ENCODE measurements at regions not wholly inside any gene's neighbourhood (a gene's known extent, or its start where the extent isn't known, plus 50 kb on each side); places are given as distances from the start of the nearest gene placed in this dataset.

DNA sequence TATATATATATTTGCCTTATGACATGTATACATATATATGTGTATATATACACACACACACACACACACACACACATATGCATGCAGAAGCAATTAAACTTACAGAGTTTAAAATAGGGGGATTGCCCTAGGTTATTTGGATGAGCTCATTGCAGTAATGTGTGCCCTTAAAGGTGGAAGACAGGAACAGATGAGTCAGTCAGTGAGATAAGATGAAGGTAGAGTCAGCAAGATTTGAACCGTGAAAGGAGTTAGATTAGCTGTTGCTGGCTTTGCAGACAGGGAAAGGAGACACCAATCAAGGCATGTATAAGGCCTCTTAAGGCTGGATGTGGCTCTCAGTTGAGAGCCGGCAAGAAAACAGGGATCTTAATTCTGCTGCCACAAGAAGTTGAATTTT lies 902.4 kb upstream of the RAG2 start:
- no peak overlapping the region for H3K4me3 ChIP-seq (ENCODE audit: low read depth, low read length)
- TF ChIP-seq, protein P1, sequence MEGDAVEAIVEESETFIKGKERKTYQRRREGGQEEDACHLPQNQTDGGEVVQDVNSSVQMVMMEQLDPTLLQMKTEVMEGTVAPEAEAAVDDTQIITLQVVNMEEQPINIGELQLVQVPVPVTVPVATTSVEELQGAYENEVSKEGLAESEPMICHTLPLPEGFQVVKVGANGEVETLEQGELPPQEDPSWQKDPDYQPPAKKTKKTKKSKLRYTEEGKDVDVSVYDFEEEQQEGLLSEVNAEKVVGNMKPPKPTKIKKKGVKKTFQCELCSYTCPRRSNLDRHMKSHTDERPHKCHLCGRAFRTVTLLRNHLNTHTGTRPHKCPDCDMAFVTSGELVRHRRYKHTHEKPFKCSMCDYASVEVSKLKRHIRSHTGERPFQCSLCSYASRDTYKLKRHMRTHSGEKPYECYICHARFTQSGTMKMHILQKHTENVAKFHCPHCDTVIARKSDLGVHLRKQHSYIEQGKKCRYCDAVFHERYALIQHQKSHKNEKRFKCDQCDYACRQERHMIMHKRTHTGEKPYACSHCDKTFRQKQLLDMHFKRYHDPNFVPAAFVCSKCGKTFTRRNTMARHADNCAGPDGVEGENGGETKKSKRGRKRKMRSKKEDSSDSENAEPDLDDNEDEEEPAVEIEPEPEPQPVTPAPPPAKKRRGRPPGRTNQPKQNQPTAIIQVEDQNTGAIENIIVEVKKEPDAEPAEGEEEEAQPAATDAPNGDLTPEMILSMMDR (conservative IDR thresholded peaks at IDR 0.05; ENCODE audit: low read depth, low read length) = no peak
- DNase-seq (ENCODE audit: low read depth) = no peak

- TF ChIP-seq, protein P1 (conservative IDR thresholded peaks at IDR 0.05; ENCODE audit: low read depth, low read length) = no peak
- H3K4me3 ChIP-seq (ENCODE audit: low read depth, low read length) = no peak overlapping the region
- DNase-seq (ENCODE audit: low read depth) = no peak
These were observed 899.3 kb upstream of the RAG2 start for GRCh38 chr11:37497326-37497725.

DNA sequence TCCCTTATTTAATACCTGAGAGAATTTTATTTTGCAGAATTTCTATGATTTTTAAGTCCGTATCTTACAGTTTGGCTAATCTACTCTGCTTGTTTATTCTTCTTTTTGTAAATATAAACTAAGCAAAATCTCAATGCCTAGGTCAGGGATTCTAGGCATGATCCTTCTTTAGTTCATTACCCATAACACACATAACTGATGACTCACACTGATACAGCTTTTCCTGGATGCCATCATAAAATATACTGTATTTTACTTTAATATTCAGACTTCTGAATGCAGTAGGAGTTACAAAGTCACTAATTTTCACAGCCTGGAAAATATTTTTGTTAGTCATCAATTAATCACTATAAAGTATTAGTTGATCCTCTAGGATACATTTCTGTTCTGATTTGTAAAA lies 898.2 kb upstream of the RAG2 start:
- H3K4me3 ChIP-seq (ENCODE audit: low read depth, low read length) = no peak overlapping the region
- no peak for DNase-seq (ENCODE audit: low read depth)
- TF ChIP-seq, protein P1 (conservative IDR thresholded peaks at IDR 0.05; ENCODE audit: low read depth, low read length) = no peak

DNA sequence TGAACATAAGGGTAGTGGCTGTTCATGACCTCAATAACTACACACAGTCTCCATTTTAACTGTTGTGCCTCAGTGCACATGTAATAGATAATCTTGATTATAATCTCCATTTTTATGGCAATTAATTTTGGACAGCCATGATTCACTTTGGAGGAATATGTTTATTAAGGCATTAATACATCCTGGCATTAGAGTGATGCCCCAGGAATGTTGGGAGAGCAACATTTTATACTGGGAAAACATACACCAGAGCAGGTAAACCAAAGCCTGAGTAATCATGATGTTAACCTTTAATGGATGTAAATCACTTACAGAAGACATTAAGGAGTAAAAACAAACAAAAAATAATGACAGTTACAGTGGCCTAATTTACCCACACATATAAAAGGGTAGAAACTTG lies 886.3 kb upstream of the RAG2 start:
- TF ChIP-seq, protein P1 (conservative IDR thresholded peaks at IDR 0.05; ENCODE audit: low read depth, low read length) = no peak
- DNase-seq (ENCODE audit: low read depth) = no peak
- no peak overlapping the region for H3K4me3 ChIP-seq (ENCODE audit: low read depth, low read length)

DNA sequence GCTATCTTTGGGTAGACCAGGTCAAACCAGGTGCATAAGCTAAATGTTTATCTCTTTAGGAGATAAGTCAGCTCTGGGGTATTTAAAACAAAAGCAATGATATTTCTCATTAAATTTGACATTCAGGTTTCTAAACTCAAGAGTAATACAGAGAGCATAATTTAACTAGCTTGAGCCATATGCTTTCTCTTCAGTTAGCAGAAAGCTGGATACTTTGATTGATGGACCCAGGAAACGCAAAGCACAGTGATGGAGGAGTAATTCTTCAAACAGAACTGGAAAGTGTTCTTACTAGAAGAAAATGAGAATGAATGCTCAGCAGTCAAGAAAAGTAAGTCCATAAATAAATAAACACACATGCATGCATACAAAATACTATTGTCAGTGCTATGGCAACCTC lies 885.7 kb upstream of the RAG2 start:
- DNase-seq (ENCODE audit: low read depth) = no peak
- TF ChIP-seq, protein P1 (conservative IDR thresholded peaks at IDR 0.05; ENCODE audit: low read depth, low read length) = no peak
- no peak overlapping the region for H3K4me3 ChIP-seq (ENCODE audit: low read depth, low read length)

DNA sequence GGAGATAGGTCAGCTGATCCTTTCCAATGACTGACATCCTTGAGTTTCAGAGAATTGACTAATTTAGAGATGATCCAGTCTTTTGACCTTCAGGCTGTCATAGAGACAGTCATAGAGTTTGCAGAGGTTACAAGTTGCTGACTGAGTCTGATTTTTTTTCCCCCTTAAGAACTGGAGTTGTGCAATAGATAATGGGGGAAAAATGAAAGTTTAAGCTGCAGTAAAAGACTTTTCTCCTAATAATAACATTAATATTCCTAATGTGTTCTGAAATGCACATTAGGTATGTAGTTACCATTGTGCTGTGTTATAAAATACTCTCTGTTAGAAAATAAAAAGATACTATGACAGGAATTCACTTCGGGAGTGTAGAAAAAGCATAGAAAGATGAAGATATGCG lies 876.9 kb upstream of the RAG2 start:
- H3K4me3 ChIP-seq (ENCODE audit: low read depth, low read length) = no peak overlapping the region

DNA sequence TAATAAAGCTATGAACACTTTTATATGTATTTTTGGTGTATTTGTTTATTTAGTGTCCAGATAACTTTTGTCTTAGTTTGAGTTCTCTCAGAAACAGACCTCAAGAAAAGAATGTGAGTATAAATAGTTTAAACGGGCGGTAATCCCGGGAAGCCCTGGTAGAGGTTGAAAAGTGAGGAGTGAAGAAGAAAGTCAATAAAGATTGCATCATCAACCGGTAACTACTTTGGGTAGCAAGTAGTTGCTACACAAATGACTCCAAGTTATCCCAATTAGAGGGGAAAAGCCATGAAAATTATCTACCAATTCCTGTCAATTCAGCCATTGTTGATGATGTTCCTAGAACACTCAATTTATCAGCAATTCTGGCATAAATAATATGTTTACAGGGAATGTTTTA lies 870.3 kb upstream of the RAG2 start:
- H3K4me3 ChIP-seq (ENCODE audit: low read depth, low read length) = no peak overlapping the region
- TF ChIP-seq, protein P1 (conservative IDR thresholded peaks at IDR 0.05; ENCODE audit: low read depth, low read length) = no peak
- no peak for DNase-seq (ENCODE audit: low read depth)

More for the DNA sequence above, 876.9 kb upstream of the RAG2 start:
- TF ChIP-seq, protein P1 (conservative IDR thresholded peaks at IDR 0.05; ENCODE audit: low read depth, low read length) = no peak
- DNase-seq (ENCODE audit: low read depth) = no peak
